Transverse colon (tissue), 4 donors: ENCODE measurements at regions not wholly inside any gene's neighbourhood (a gene's known extent, or its start where the extent isn't known, plus 50 kb on each side); places are given as distances from the start of the nearest gene placed in this dataset.

ENCODE experiments used
- EP300 ChIP-seq: sonication (generic); formaldehyde crosslinking; IDR thresholded peaks from one replicate; pipeline ENCODE4 v1.6.1; 2017; ENCODE audit warnings: antibody characterized with exemption, low read depth
- POLR2A ChIP-seq: fragments of 450-650 bp; IDR thresholded peaks from one replicate; pipeline ENCODE4 v1.6.1; 2016; ENCODE audit warnings: antibody characterized with exemption, mild to moderate bottlenecking, moderate library complexity
- POLR2AphosphoS5 ChIP-seq, 3 donors: sonication (generic); formaldehyde crosslinking; IDR thresholded peaks; one replicate each; pipeline ENCODE4 v1.6.1; 2016; ENCODE audit warnings: antibody characterized with exemption in 3 of 3
- TF ChIP-seq, protein P1 (sequence below), 5 experiments: fragments of 200-600 bp in 3 of 5; fragments of 450-650 bp in 2 of 5; sonication (generic) in 3 of 5; IDR thresholded peaks; 1 replicate in 2 of 5; 2 replicates in 3 of 5; pipeline ENCODE4 v1.5.1; 2016 to 2017; ENCODE audit warnings: antibody characterized with exemption in 5 of 5, inconsistent platforms in 3 of 5, mild to moderate bottlenecking in 2 of 5, moderate library complexity in 1 of 5

DNA sequence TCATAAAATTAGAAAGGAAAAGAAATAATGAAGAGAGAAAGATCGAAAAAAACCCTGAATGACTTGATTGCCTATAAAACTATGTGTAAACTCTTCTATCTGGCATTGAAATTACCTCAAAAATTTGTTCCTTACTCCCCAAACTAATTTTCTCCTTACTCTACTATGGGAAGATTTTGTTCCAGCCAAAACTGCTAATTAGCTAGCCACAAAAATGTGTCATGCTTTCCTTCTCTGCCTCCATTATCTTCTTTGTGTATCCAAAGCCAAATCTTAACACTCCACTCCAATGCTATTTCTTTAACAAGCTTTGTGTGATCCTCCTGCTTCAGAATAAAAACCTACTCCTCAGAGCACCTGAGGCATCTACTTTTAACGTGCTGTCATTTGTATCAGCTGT, 831.2 kb downstream of the METTL15 start:
- TF ChIP-seq, protein P1, sequence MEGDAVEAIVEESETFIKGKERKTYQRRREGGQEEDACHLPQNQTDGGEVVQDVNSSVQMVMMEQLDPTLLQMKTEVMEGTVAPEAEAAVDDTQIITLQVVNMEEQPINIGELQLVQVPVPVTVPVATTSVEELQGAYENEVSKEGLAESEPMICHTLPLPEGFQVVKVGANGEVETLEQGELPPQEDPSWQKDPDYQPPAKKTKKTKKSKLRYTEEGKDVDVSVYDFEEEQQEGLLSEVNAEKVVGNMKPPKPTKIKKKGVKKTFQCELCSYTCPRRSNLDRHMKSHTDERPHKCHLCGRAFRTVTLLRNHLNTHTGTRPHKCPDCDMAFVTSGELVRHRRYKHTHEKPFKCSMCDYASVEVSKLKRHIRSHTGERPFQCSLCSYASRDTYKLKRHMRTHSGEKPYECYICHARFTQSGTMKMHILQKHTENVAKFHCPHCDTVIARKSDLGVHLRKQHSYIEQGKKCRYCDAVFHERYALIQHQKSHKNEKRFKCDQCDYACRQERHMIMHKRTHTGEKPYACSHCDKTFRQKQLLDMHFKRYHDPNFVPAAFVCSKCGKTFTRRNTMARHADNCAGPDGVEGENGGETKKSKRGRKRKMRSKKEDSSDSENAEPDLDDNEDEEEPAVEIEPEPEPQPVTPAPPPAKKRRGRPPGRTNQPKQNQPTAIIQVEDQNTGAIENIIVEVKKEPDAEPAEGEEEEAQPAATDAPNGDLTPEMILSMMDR (IDR thresholded peaks at IDR 0.05), result no peak
- TF ChIP-seq POLR2A, result no peak
- TF ChIP-seq POLR2AphosphoS5 (IDR thresholded peaks at IDR 0.05), result no peak
- TF ChIP-seq EP300, result no peak
